Transverse colon (tissue), 4 donors: ENCODE measurements at regions not wholly inside any gene's neighbourhood (a gene's known extent, or its start where the extent isn't known, plus 50 kb on each side); places are given as distances from the start of the nearest gene placed in this dataset.

Experiments used
- DNase-seq: peaks from one replicate; pipeline ENCODE4 v3.0.0-alpha.2; 2019
- H3K27ac ChIP-seq, 4 donors: fragments of 200-600 bp; sonication (generic); 2 replicates each; pipeline ENCODE4 v1.5.1; 2016 to 2018; ENCODE audit warnings: inconsistent platforms in 4 of 4
- H3K27me3 ChIP-seq: fragments of 200-600 bp; sonication (generic); 2 replicates; pipeline ENCODE4 v1.5.1; 2017; ENCODE audit warnings: inconsistent platforms
- H3K36me3 ChIP-seq, 4 donors: fragments of 200-600 bp; sonication (generic); 2 replicates each; pipeline ENCODE4 v1.5.1; 2017 to 2019; ENCODE audit warnings: inconsistent platforms in 4 of 4
- H3K4me1 ChIP-seq, 4 donors: fragments of 200-600 bp; sonication (generic); 2 replicates each; pipeline ENCODE4 v1.5.1; 2017 to 2020; ENCODE audit warnings: inconsistent platforms in 4 of 4
- H3K4me3 ChIP-seq, 4 donors: fragments of 200-600 bp; sonication (generic); 1 replicate in 1 of 4; 2 replicates in 3 of 4; pipeline versions ENCODE4 v1.5.1 to v1.6.1; 2017 to 2019; ENCODE audit warnings: inconsistent platforms in 4 of 4
- H3K9me3 ChIP-seq, 2 donors: fragments of 200-600 bp; sonication (generic); 2 replicates each; pipeline ENCODE4 v1.5.1; 2017 to 2019; ENCODE audit warnings: inconsistent platforms in 2 of 2
- CTCF ChIP-seq, 5 experiments: fragments of 200-600 bp in 3 of 5; fragments of 450-650 bp in 2 of 5; sonication (generic) in 3 of 5; IDR thresholded peaks; 1 replicate in 2 of 5; 2 replicates in 3 of 5; pipeline ENCODE4 v1.5.1; 2016 to 2017; ENCODE audit warnings: antibody characterized with exemption in 5 of 5, inconsistent platforms in 3 of 5, mild to moderate bottlenecking in 2 of 5, moderate library complexity in 1 of 5
- EP300 ChIP-seq: sonication (generic); formaldehyde crosslinking; IDR thresholded peaks from one replicate; pipeline ENCODE4 v1.6.1; 2017; ENCODE audit warnings: antibody characterized with exemption, low read depth
- POLR2A ChIP-seq: fragments of 450-650 bp; IDR thresholded peaks from one replicate; pipeline ENCODE4 v1.6.1; 2016; ENCODE audit warnings: antibody characterized with exemption, mild to moderate bottlenecking, moderate library complexity
- POLR2AphosphoS5 ChIP-seq, 3 donors: sonication (generic); formaldehyde crosslinking; IDR thresholded peaks; one replicate each; pipeline ENCODE4 v1.6.1; 2016; ENCODE audit warnings: antibody characterized with exemption in 3 of 3
- WGBS, 2 donors: methylation state at CpG; one replicate each; pipeline ENCODE4 v1.1.5; 2018; ENCODE audit warnings: low coverage in 1 of 2; 5-methylcytosine and 5-hydroxymethylcytosine counted together
- in situ Hi-C, 4 donors: fragments of 200-750 bp; cut with MboI; loops; one replicate each; pipeline versions ENCODE4 v1.15.0 to v1.15.1; 2017; ENCODE audit warnings: low sequenced_read_pairs in 3 of 4, low pct_ligation_motif_present in 1 of 4, low pct_unique_long_range_greater_than_20kb in 1 of 4
- intact Hi-C: fragments of 100-400 bp; cut with DNase I; formaldehyde crosslinking; loops from one replicate; pipeline ENCODE4 v1.15.1; 2023; ENCODE audit warnings: low total_unique reads

DNA sequence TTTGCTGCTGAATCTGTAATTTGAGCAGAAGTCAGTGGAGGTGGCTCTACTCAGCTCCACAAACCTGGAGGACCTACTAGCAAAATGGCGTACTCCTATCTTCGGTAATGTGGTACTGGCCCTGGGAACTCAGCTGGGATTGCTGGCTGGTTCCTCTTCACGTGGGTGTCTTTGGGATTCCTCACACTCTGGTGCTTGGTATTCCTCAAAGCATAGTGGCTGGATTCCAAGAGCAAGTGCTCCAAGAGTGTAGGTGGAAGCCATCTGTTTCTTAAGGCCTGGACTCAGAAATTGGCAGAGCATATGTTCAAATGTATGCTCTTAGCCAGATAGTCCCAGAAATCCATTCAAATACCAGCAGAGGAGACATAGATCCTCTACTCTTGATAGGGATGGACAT lies 281.9 kb upstream of the CDH7 start:
- H3K9me3 ChIP-seq = no peaks in the 10 kb centered on the region
- H3K4me1 ChIP-seq = no peaks in the 10 kb centered on the region
- DNase-seq = no peak
- no peak overlapping the region for H3K4me3 ChIP-seq
- no peaks in the 10 kb centered on the region for H3K27me3 ChIP-seq
- intact Hi-C loops = no loop called here
- in situ Hi-C loops = no loop called here
- WGBS, 2 donors = 80% methylated on average over 3 of the region's 3 CpGs; no CpG with 5 or more reads in 1 of the 2 donors
- H3K36me3 ChIP-seq = no peaks in the 10 kb centered on the region
- TF ChIP-seq EP300 = no peak
- no peak for TF ChIP-seq POLR2AphosphoS5 (IDR thresholded peaks at IDR 0.05)
- no peak for TF ChIP-seq POLR2A
- no peak overlapping the region for H3K27ac ChIP-seq

GRCh38 chr18:65464361-65464760 lies 286.5 kb upstream of the CDH7 start:
- Histone ChIP-seq H3K4me3 (no peak overlapping the region), H3K27ac (no peak overlapping the region), H3K36me3 (no peaks in the 10 kb centered on the region), H3K27me3 (no peaks in the 10 kb centered on the region), H3K9me3 (no peaks in the 10 kb centered on the region), H3K4me1 (no peaks in the 10 kb centered on the region)
- TF ChIP-seq POLR2AphosphoS5 (IDR thresholded peaks at IDR 0.05) (no peak), CTCF (IDR thresholded peaks at IDR 0.05) (no peak), POLR2A (no peak), EP300 (no peak)
- no peak for DNase-seq
- 38 to 40% methylated on average over 1 of the region's 1 CpG for WGBS, 2 donors
- intact Hi-C loops (no loop called here), in situ Hi-C loops (no loop called here)

DNA sequence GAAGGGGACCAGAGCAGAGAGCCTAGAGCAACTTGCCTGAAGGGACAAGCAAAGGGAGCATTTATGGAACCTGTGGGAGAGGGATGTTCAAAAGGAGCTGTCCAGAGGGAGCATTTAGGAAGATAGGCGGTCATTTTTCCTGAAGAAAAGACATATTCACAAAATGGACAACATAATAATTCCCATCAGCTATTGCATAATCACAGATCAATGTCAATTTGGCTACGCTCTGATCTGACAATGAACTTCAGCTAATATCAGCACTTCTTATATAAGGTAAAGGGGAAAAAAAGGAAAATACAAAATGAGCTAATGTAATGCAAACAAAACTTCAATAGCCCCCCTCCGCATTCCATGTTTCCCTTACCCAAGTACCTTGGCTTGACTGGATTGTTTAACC lies 291.1 kb upstream of the CDH7 start:
- intact Hi-C loops = no loop called here
- in situ Hi-C loops = no loop called here
- Histone ChIP-seq H3K27me3 (no peaks in the 10 kb centered on the region), H3K4me3 (no peak overlapping the region), H3K36me3 (no peaks in the 10 kb centered on the region), H3K9me3 (no peaks in the 10 kb centered on the region), H3K27ac (no peak overlapping the region), H3K4me1 (no peaks in the 10 kb centered on the region)
- WGBS, 2 donors = 75 to 92% methylated on average over 3 of the region's 3 CpGs
- TF ChIP-seq EP300 = no peak
- TF ChIP-seq POLR2AphosphoS5 (IDR thresholded peaks at IDR 0.05) = no peak
- no peak for TF ChIP-seq CTCF (IDR thresholded peaks at IDR 0.05)
- TF ChIP-seq POLR2A = no peak
- DNase-seq = no peak

DNA sequence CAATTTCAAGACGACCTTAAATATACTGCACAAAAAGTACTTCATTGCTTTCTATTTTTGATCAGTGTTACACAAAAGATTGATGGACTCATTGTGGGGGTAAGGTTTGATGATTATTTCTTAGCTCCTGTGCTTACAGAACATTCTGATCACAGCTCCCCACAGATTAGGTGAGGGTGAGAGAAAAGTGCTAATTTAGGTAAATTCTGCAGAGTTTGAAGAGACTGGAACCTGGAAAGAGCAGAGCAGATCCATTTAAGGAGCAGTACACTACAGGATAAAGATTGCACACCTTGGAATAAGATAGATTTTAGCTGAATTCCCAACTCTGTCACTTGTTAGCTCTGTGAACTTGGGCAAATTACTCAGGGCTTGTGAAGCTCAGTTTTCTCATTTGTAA lies 291.9 kb upstream of the CDH7 start:
- Histone ChIP-seq H3K27me3 (no peaks in the 10 kb centered on the region), H3K4me3 (no peak overlapping the region), H3K36me3 (no peaks in the 10 kb centered on the region), H3K4me1 (no peaks in the 10 kb centered on the region), H3K27ac (no peak overlapping the region), H3K9me3 (no peaks in the 10 kb centered on the region)
- DNase-seq = no peak
- in situ Hi-C loops (no loop called here), intact Hi-C loops (no loop called here)
- WGBS, 2 donors = 9 to 19% methylated on average over 1 of the region's 1 CpG
- no peak for TF ChIP-seq POLR2AphosphoS5 (IDR thresholded peaks at IDR 0.05)
- no peak for TF ChIP-seq CTCF (IDR thresholded peaks at IDR 0.05)

- DNase-seq = no peak
- 37 to 61% methylated on average over 3 of the region's 3 CpGs for WGBS, 2 donors
- Histone ChIP-seq H3K9me3 (no peaks in the 10 kb centered on the region), H3K4me1 (no peaks in the 10 kb centered on the region), H3K4me3 (no peak overlapping the region), H3K27me3 (no peaks in the 10 kb centered on the region), H3K36me3 (no peaks in the 10 kb centered on the region), H3K27ac (no peak overlapping the region)
- TF ChIP-seq CTCF (IDR thresholded peaks at IDR 0.05) (no peak), EP300 (no peak), POLR2AphosphoS5 (IDR thresholded peaks at IDR 0.05) (no peak), POLR2A (no peak)
- in situ Hi-C loops = no loop called here
- intact Hi-C loops = no loop called here
Measured at GRCh38 chr18:65439188-65439587, 311.6 kb upstream of the CDH7 start.
